ENCODE measurements at regions not wholly inside any gene's neighbourhood (a gene's known extent, or its start where the extent isn't known, plus 50 kb on each side); places are given as distances from the start of the nearest gene placed in this dataset.

- Histone ChIP-seq H3K9ac (ENCODE audit: low read length) (no peak overlapping the region), H3K36me3 (ENCODE audit: control insufficient read depth in 1 of 2, insufficient read depth in 2 of 2, low read length in 2 of 2) (no peaks in the 10 kb centered on the region), H3K18ac (ENCODE audit: low read length) (no peak overlapping the region), H2AK5ac (ENCODE audit: low read length) (no peak overlapping the region), H3K27ac (ENCODE audit: low read depth, low read length) (no peak overlapping the region), H2BK120ac (ENCODE audit: insufficient read depth, low read length, poor library complexity) (no peak overlapping the region), H3K79me2 (ENCODE audit: control insufficient read depth, insufficient read depth, low read length, poor library complexity) (no peaks in the 10 kb centered on the region), H3K27me3 (ENCODE audit: insufficient read depth, low read length) (no peaks in the 10 kb centered on the region), H2BK12ac (ENCODE audit: low read length) (no peak overlapping the region), H3K79me1 (ENCODE audit: low read length) (no peaks in the 10 kb centered on the region), H3K4ac (ENCODE audit: low read depth, low read length) (no peak overlapping the region), H3K4me3 (ENCODE audit: low read depth, low read length) (no peak overlapping the region), H4K12ac (ENCODE audit: low read depth, low read length) (no peak overlapping the region), H3K4me2 (ENCODE audit: low read length) (no peak overlapping the region), H4K8ac (ENCODE audit: low read depth, low read length) (no peak overlapping the region), H3K9me3 (ENCODE audit: insufficient read depth, low read depth, low read length) (no peaks in the 10 kb centered on the region), H3K23ac (ENCODE audit: low read length) (no peak overlapping the region), H3K4me1 (ENCODE audit: control insufficient read depth in 1 of 2, insufficient read depth in 2 of 2, low read length in 2 of 2) (no peaks in the 10 kb centered on the region), H3K14ac (ENCODE audit: low read length) (no peak overlapping the region), H2AFZ (ENCODE audit: insufficient read depth, low read length, poor library complexity) (no peak overlapping the region), H4K91ac (ENCODE audit: low read depth, low read length) (no peak overlapping the region), H2BK5ac (ENCODE audit: low read depth, low read length, poor library complexity) (no peak overlapping the region)
- WGBS (ENCODE audit: extremely low coverage, insufficient coverage, insufficient read length) = no CpG with 5 or more reads among the region's 10 CpGs
- DNase-seq = peak; percentile 40 to 73
These were observed 201.3 kb downstream of the RBM46 start for GRCh38 chr4:154982187-154983047.

GRCh38 chr4:154983714-154984113 lies 202.6 kb downstream of the RBM46 start:
- no peak overlapping the region for H3K23ac ChIP-seq (ENCODE audit: low read length)
- no peak overlapping the region for H3K27ac ChIP-seq (ENCODE audit: low read depth, low read length)
- H3K9ac ChIP-seq (ENCODE audit: low read length) = no peak overlapping the region
- H3K18ac ChIP-seq (ENCODE audit: low read length) = no peak overlapping the region
- no peak overlapping the region for H2BK120ac ChIP-seq (ENCODE audit: insufficient read depth, low read length, poor library complexity)
- H3K36me3 ChIP-seq (ENCODE audit: control insufficient read depth in 1 of 2, insufficient read depth in 2 of 2, low read length in 2 of 2) = no peaks in the 10 kb centered on the region
- H3K27me3 ChIP-seq (ENCODE audit: insufficient read depth, low read length) = no peaks in the 10 kb centered on the region
- H3K9me3 ChIP-seq (ENCODE audit: insufficient read depth, low read depth, low read length) = no peaks in the 10 kb centered on the region
- WGBS (ENCODE audit: extremely low coverage, insufficient coverage, insufficient read length) = no CpG with 5 or more reads among the region's 5 CpGs
- H3K4me1 ChIP-seq (ENCODE audit: control insufficient read depth in 1 of 2, insufficient read depth in 2 of 2, low read length in 2 of 2) = no peaks in the 10 kb centered on the region
- H4K8ac ChIP-seq (ENCODE audit: low read depth, low read length) = no peak overlapping the region
- DNase-seq = no peak
- no peak overlapping the region for H2AFZ ChIP-seq (ENCODE audit: insufficient read depth, low read length, poor library complexity)
- no peak overlapping the region for H4K12ac ChIP-seq (ENCODE audit: low read depth, low read length)
- H3K79me1 ChIP-seq (ENCODE audit: low read length) = no peaks in the 10 kb centered on the region
- H2BK12ac ChIP-seq (ENCODE audit: low read length) = no peak overlapping the region
- no peaks in the 10 kb centered on the region for H3K79me2 ChIP-seq (ENCODE audit: control insufficient read depth, insufficient read depth, low read length, poor library complexity)
- H3K4me3 ChIP-seq (ENCODE audit: low read depth, low read length) = no peak overlapping the region
- no peak overlapping the region for H3K4me2 ChIP-seq (ENCODE audit: low read length)
- no peak overlapping the region for H2AK5ac ChIP-seq (ENCODE audit: low read length)
- H2BK5ac ChIP-seq (ENCODE audit: low read depth, low read length, poor library complexity) = no peak overlapping the region
- H3K4ac ChIP-seq (ENCODE audit: low read depth, low read length) = no peak overlapping the region
- no peak overlapping the region for H3K14ac ChIP-seq (ENCODE audit: low read length)
- no peak overlapping the region for H4K91ac ChIP-seq (ENCODE audit: low read depth, low read length)

GRCh38 chr4:154984148-154984547 lies 203.1 kb downstream of the RBM46 start:
- H3K9me3 ChIP-seq (ENCODE audit: insufficient read depth, low read depth, low read length) = no peaks in the 10 kb centered on the region
- H3K79me2 ChIP-seq (ENCODE audit: control insufficient read depth, insufficient read depth, low read length, poor library complexity) = no peaks in the 10 kb centered on the region
- no peak overlapping the region for H3K4me3 ChIP-seq (ENCODE audit: low read depth, low read length)
- H2BK5ac ChIP-seq (ENCODE audit: low read depth, low read length, poor library complexity) = no peak overlapping the region
- H3K23ac ChIP-seq (ENCODE audit: low read length) = no peak overlapping the region
- no peak overlapping the region for H2AFZ ChIP-seq (ENCODE audit: insufficient read depth, low read length, poor library complexity)
- H3K79me1 ChIP-seq (ENCODE audit: low read length) = no peaks in the 10 kb centered on the region
- H3K4ac ChIP-seq (ENCODE audit: low read depth, low read length) = no peak overlapping the region
- no peak overlapping the region for H3K9ac ChIP-seq (ENCODE audit: low read length)
- H2BK120ac ChIP-seq (ENCODE audit: insufficient read depth, low read length, poor library complexity) = no peak overlapping the region
- DNase-seq = no peak
- H4K91ac ChIP-seq (ENCODE audit: low read depth, low read length) = no peak overlapping the region
- no peak overlapping the region for H3K18ac ChIP-seq (ENCODE audit: low read length)
- no peak overlapping the region for H2BK12ac ChIP-seq (ENCODE audit: low read length)
- H3K27ac ChIP-seq (ENCODE audit: low read depth, low read length) = no peak overlapping the region
- H4K12ac ChIP-seq (ENCODE audit: low read depth, low read length) = no peak overlapping the region
- WGBS (ENCODE audit: extremely low coverage, insufficient coverage, insufficient read length) = no CpG with 5 or more reads among the region's 4 CpGs
- H3K4me1 ChIP-seq (ENCODE audit: control insufficient read depth in 1 of 2, insufficient read depth in 2 of 2, low read length in 2 of 2) = no peaks in the 10 kb centered on the region
- no peak overlapping the region for H2AK5ac ChIP-seq (ENCODE audit: low read length)
- H3K27me3 ChIP-seq (ENCODE audit: insufficient read depth, low read length) = no peaks in the 10 kb centered on the region
- no peak overlapping the region for H3K14ac ChIP-seq (ENCODE audit: low read length)
- H3K36me3 ChIP-seq (ENCODE audit: control insufficient read depth in 1 of 2, insufficient read depth in 2 of 2, low read length in 2 of 2) = no peaks in the 10 kb centered on the region
- H3K4me2 ChIP-seq (ENCODE audit: low read length) = no peak overlapping the region
- no peak overlapping the region for H4K8ac ChIP-seq (ENCODE audit: low read depth, low read length)

- H3K27me3 ChIP-seq (ENCODE audit: insufficient read depth, low read length) = no peaks in the 10 kb centered on the region
- H3K79me2 ChIP-seq (ENCODE audit: control insufficient read depth, insufficient read depth, low read length, poor library complexity) = no peaks in the 10 kb centered on the region
- no peak overlapping the region for H3K4me2 ChIP-seq (ENCODE audit: low read length)
- no peak overlapping the region for H3K23ac ChIP-seq (ENCODE audit: low read length)
- H2BK120ac ChIP-seq (ENCODE audit: insufficient read depth, low read length, poor library complexity) = no peak overlapping the region
- H3K79me1 ChIP-seq (ENCODE audit: low read length) = no peaks in the 10 kb centered on the region
- no CpG with 5 or more reads among the region's 1 CpG for WGBS (ENCODE audit: extremely low coverage, insufficient coverage, insufficient read length)
- no peak overlapping the region for H3K27ac ChIP-seq (ENCODE audit: low read depth, low read length)
- H3K36me3 ChIP-seq (ENCODE audit: control insufficient read depth in 1 of 2, insufficient read depth in 2 of 2, low read length in 2 of 2) = no peaks in the 10 kb centered on the region
- H3K18ac ChIP-seq (ENCODE audit: low read length) = no peak overlapping the region
- H3K4me3 ChIP-seq (ENCODE audit: low read depth, low read length) = no peak overlapping the region
- no peak overlapping the region for H4K12ac ChIP-seq (ENCODE audit: low read depth, low read length)
- H3K4ac ChIP-seq (ENCODE audit: low read depth, low read length) = no peak overlapping the region
- no peak overlapping the region for H2BK12ac ChIP-seq (ENCODE audit: low read length)
- no peak overlapping the region for H4K91ac ChIP-seq (ENCODE audit: low read depth, low read length)
- H2AK5ac ChIP-seq (ENCODE audit: low read length) = no peak overlapping the region
- no peak overlapping the region for H4K8ac ChIP-seq (ENCODE audit: low read depth, low read length)
- no peak for DNase-seq
- no peak overlapping the region for H3K14ac ChIP-seq (ENCODE audit: low read length)
- H3K4me1 ChIP-seq (ENCODE audit: control insufficient read depth in 1 of 2, insufficient read depth in 2 of 2, low read length in 2 of 2) = no peaks in the 10 kb centered on the region
- H3K9me3 ChIP-seq (ENCODE audit: insufficient read depth, low read depth, low read length) = no peaks in the 10 kb centered on the region
- H2AFZ ChIP-seq (ENCODE audit: insufficient read depth, low read length, poor library complexity) = no peak overlapping the region
- H3K9ac ChIP-seq (ENCODE audit: low read length) = no peak overlapping the region
- no peak overlapping the region for H2BK5ac ChIP-seq (ENCODE audit: low read depth, low read length, poor library complexity)
These were observed 203.5 kb downstream of the RBM46 start for GRCh38 chr4:154984616-154985015.
